CD4-positive, alpha-beta T cell (primary cell): ENCODE measurements at regions not wholly inside any gene's neighbourhood (a gene's known extent, or its start where the extent isn't known, plus 50 kb on each side); places are given as distances from the start of the nearest gene placed in this dataset.

Experiments
- ATAC-seq: fragments of 200-7000 bp; cut with Tn5 transposase; one replicate; pipeline ENCODE4 v1.10.0; 2022; ENCODE audit warnings: mild to moderate bottlenecking; ENCODE audit not compliant: poor library complexity
- CTCF ChIA-PET: fragments of 350-600 bp; sonication (Branson Sonifier 250); formaldehyde crosslinking; loops from one replicate; lab custom pipeline; 2021; ENCODE audit warnings: antibody characterized with exemption, inconsistent platforms; lab: Charles Lee
- POLR2A ChIA-PET: fragments of 350-600 bp; sonication (Branson Sonifier 250); formaldehyde crosslinking; loops from one replicate; lab custom pipeline; 2021; ENCODE audit warnings: antibody characterized with exemption, inconsistent platforms; lab: Charles Lee
- DNase-seq, 14 experiments: peaks; one replicate each; pipeline ENCODE4 v3.0.0-alpha.2; 2013 to 2020; ENCODE audit warnings: mixed read lengths in 2 of 14
- H3K27ac ChIP-seq, 2 donors: one replicate each; pipeline versions ENCODE4 v1.5.1 to v1.7.0; 2013; ENCODE audit warnings: low read length in 2 of 2, low read depth in 1 of 2, mild to moderate bottlenecking in 1 of 2
- H3K27me3 ChIP-seq, 2 experiments: 1 replicate in 1 of 2; 2 replicates in 1 of 2; pipeline versions ENCODE4 v1.6.1 to v1.7.0; 2013; ENCODE audit warnings: low read length in 2 of 2, control low read depth in 1 of 2, mild to moderate bottlenecking in 1 of 2, moderate library complexity in 1 of 2; ENCODE audit not compliant: insufficient read depth in 2 of 2, control insufficient read depth in 1 of 2
- H3K36me3 ChIP-seq: one replicate; pipeline ENCODE4 v1.6.1; 2013; ENCODE audit warnings: low read length, control low read depth; ENCODE audit not compliant: insufficient read depth
- H3K4me1 ChIP-seq: one replicate; pipeline ENCODE4 v1.6.1; 2013; ENCODE audit warnings: low read length, control low read depth; ENCODE audit not compliant: insufficient read depth
- H3K4me3 ChIP-seq: one replicate; pipeline ENCODE4 v1.5.1; 2013; ENCODE audit warnings: mild to moderate bottlenecking, low read length, moderate library complexity
- H3K9me3 ChIP-seq, 2 experiments: 1 replicate in 1 of 2; 2 replicates in 1 of 2; pipeline versions ENCODE4 v1.6.1 to v1.7.0; 2013; ENCODE audit warnings: low read length in 2 of 2, mild to moderate bottlenecking in 2 of 2, control low read depth in 1 of 2, moderate library complexity in 1 of 2; ENCODE audit not compliant: control insufficient read depth in 1 of 2, insufficient read depth in 1 of 2
- H3K27ac Mint-ChIP-seq: one replicate; pipeline ENCODE4 v1.8.0; 2020; ENCODE audit warnings: mixed read lengths
- H3K27me3 Mint-ChIP-seq: one replicate; pipeline ENCODE4 v1.8.0; 2021; ENCODE audit warnings: mixed read lengths
- H3K36me3 Mint-ChIP-seq: one replicate; pipeline ENCODE4 v1.8.0; 2021; ENCODE audit warnings: low read depth, mixed read lengths
- H3K4me1 Mint-ChIP-seq: one replicate; pipeline ENCODE4 v1.8.0; 2021; ENCODE audit warnings: low read depth, mixed read lengths
- H3K4me3 Mint-ChIP-seq: one replicate; pipeline ENCODE4 v1.8.0; 2020; ENCODE audit warnings: mild to moderate bottlenecking, mixed read lengths
- H3K9me3 Mint-ChIP-seq: one replicate; pipeline ENCODE4 v1.8.0; 2020; ENCODE audit warnings: mixed read lengths
- CTCF ChIP-seq: fragments of 200-600 bp; IDR thresholded peaks from one replicate; pipeline ENCODE4 v1.8.0; 2022; ENCODE audit warnings: antibody characterized with exemption, mild to moderate bottlenecking
- intact Hi-C, 2 experiments: fragments of 100-400 bp; cut with DNase I in 1 of 2; cut with micrococcal nuclease in 1 of 2; formaldehyde crosslinking; loops; one replicate each; pipeline versions ENCODE4 v1.15.1 to v1.9.0; 2023 to 2025; cut with DNase I, micrococcal nuclease

- Mint-ChIP-seq H3K4me1 (no peaks in the 10 kb centered on the region), H3K9me3 (no peaks in the 10 kb centered on the region), H3K27me3 (no peaks in the 10 kb centered on the region), H3K27ac (no peak overlapping the region), H3K36me3 (no peaks in the 10 kb centered on the region), H3K4me3 (no peak overlapping the region)
- no peak overlapping the region for H3K27ac ChIP-seq
- H3K27me3 ChIP-seq, result no peaks in the 10 kb centered on the region
- intact Hi-C loops, result no loop called here
- ChIA-PET CTCF (no interaction called here), POLR2A (no interaction called here)
- H3K9me3 ChIP-seq, result peaks cover 0 to 31% of the 10 kb centered on the region in 2 experiments
- no peak overlapping the region for H3K4me3 ChIP-seq
- no peak for DNase-seq
- no peak for ATAC-seq
- H3K36me3 ChIP-seq, result no peaks in the 10 kb centered on the region
- H3K4me1 ChIP-seq, result no peaks in the 10 kb centered on the region
- no peak for TF ChIP-seq CTCF
Measured at GRCh38 chr5:3542769-3543168, 52.9 kb upstream of the IRX1 start.

- no peak overlapping the region for H3K27ac Mint-ChIP-seq
- H3K27me3 Mint-ChIP-seq, result no peaks in the 10 kb centered on the region
- Histone ChIP-seq H3K4me1 (no peaks in the 10 kb centered on the region), H3K27me3 (no peaks in the 10 kb centered on the region), H3K9me3 (peaks cover 0 to 34% of the 10 kb centered on the region in 2 experiments), H3K4me3 (no peak overlapping the region), H3K36me3 (no peaks in the 10 kb centered on the region), H3K27ac (no peak overlapping the region)
- POLR2A ChIA-PET, result no interaction called here
- no peaks in the 10 kb centered on the region for H3K9me3 Mint-ChIP-seq
- DNase-seq (no peak), ATAC-seq (no peak)
- no peak for TF ChIP-seq CTCF
- intact Hi-C loops, result no loop called here
- no peak overlapping the region for H3K4me3 Mint-ChIP-seq
- no peaks in the 10 kb centered on the region for H3K36me3 Mint-ChIP-seq
- H3K4me1 Mint-ChIP-seq, result no peaks in the 10 kb centered on the region
- CTCF ChIA-PET, result no interaction called here
Measured at GRCh38 chr5:3542158-3542557, 53.5 kb upstream of the IRX1 start.

GRCh38 chr5:3538886-3539285 lies 56.7 kb upstream of the IRX1 start:
- CTCF ChIA-PET, result no interaction called here
- Mint-ChIP-seq H3K27me3 (no peaks in the 10 kb centered on the region), H3K36me3 (no peaks in the 10 kb centered on the region), H3K4me3 (no peak overlapping the region), H3K27ac (no peak overlapping the region), H3K4me1 (no peaks in the 10 kb centered on the region), H3K9me3 (no peaks in the 10 kb centered on the region)
- Histone ChIP-seq H3K4me1 (no peaks in the 10 kb centered on the region), H3K27ac (no peak overlapping the region), H3K4me3 (no peak overlapping the region), H3K36me3 (no peaks in the 10 kb centered on the region), H3K27me3 (no peaks in the 10 kb centered on the region), H3K9me3 (peaks cover 0 to 42% of the 10 kb centered on the region in 2 experiments)
- ATAC-seq, result no peak
- no peak for TF ChIP-seq CTCF
- POLR2A ChIA-PET, result no interaction called here
- intact Hi-C loops, result no loop called here
- DNase-seq, result no peak
